Glutamatergic neuron (in vitro differentiated cells): ENCODE measurements at regions not wholly inside any gene's neighbourhood (a gene's known extent, or its start where the extent isn't known, plus 50 kb on each side); places are given as distances from the start of the nearest gene placed in this dataset.

Source experiments
- DNase-seq: peaks from one replicate; pipeline ENCODE4 v3.0.0; 2022
- H3K27ac Mint-ChIP-seq: one replicate; pipeline ENCODE4 v1.8.0; 2020; ENCODE audit warnings: mild to moderate bottlenecking, mixed read lengths, inconsistent platforms; ENCODE audit not compliant: unreplicated experiment
- H3K27me3 Mint-ChIP-seq: one replicate; pipeline ENCODE4 v1.8.0; 2020; ENCODE audit warnings: mild to moderate bottlenecking, moderate library complexity, mixed read lengths, inconsistent platforms; ENCODE audit not compliant: unreplicated experiment
- H3K36me3 Mint-ChIP-seq: one replicate; pipeline ENCODE4 v1.8.0; 2020; ENCODE audit warnings: mild to moderate bottlenecking, mixed read lengths, inconsistent platforms; ENCODE audit not compliant: unreplicated experiment
- H3K4me1 Mint-ChIP-seq: one replicate; pipeline ENCODE4 v1.8.0; 2020; ENCODE audit warnings: mild to moderate bottlenecking, low read depth, mixed read lengths, inconsistent platforms; ENCODE audit not compliant: unreplicated experiment
- H3K4me3 Mint-ChIP-seq: one replicate; pipeline ENCODE4 v1.8.0; 2020; ENCODE audit warnings: mild to moderate bottlenecking, mixed read lengths, inconsistent platforms; ENCODE audit not compliant: unreplicated experiment
- H3K9me3 Mint-ChIP-seq: one replicate; pipeline ENCODE4 v1.8.0; 2020; ENCODE audit warnings: mild to moderate bottlenecking, moderate library complexity, mixed read lengths, inconsistent platforms; ENCODE audit not compliant: unreplicated experiment
- TF ChIP-seq, protein P1 (sequence below): fragments of 200-600 bp; sonication (generic); IDR thresholded peaks from one replicate; pipeline ENCODE4 v1.5.0; 2021; ENCODE audit not compliant: partially characterized antibody, unreplicated experiment

DNA sequence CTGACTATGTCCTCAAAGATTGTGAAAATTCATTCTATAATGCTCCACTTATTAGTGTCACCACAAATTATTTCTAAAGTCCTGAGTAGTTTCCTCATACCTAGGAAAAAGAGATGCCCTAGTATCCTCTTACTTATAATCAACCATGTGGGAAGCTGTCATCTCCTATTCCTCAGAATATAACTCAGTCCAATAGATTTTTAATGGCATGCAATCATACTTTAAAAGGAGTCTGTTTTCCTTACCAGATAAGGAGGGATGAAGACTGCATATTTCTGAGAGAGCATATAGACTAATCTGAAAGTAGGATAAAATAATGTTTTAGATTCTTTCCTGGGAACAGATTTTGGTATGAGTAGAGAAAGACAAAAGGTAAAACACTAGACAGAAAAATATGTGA is 727.7 kb upstream of the GRM3 start:
- no peaks in the 10 kb centered on the region for H3K9me3 Mint-ChIP-seq
- H3K4me1 Mint-ChIP-seq, result no peaks in the 10 kb centered on the region

DNA sequence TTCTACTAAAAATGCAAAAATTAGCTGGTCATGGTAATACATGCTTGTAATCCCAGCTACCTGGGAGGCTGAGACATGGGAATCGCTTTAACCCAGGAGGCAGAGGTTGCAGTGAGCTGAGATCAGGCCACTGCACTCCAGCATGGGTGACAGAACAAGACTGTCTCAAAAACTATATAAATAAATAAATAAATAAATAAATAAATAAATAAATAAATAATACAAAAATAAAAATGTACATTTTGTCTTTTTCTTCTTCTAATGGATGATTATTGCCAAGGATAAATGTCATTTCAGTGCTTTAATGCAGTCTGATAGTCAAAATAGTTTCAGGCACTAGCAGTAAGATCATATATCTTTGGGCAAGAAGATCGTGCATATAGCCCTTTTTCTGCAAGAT is 727.6 kb upstream of the SEMA3D start:
- Mint-ChIP-seq H3K4me1 (no peaks in the 10 kb centered on the region), H3K36me3 (no peaks in the 10 kb centered on the region), H3K27ac (no peak overlapping the region), H3K27me3 (no peaks in the 10 kb centered on the region), H3K4me3 (no peak overlapping the region), H3K9me3 (no peaks in the 10 kb centered on the region)
- no peak for DNase-seq
- TF ChIP-seq, protein P1, sequence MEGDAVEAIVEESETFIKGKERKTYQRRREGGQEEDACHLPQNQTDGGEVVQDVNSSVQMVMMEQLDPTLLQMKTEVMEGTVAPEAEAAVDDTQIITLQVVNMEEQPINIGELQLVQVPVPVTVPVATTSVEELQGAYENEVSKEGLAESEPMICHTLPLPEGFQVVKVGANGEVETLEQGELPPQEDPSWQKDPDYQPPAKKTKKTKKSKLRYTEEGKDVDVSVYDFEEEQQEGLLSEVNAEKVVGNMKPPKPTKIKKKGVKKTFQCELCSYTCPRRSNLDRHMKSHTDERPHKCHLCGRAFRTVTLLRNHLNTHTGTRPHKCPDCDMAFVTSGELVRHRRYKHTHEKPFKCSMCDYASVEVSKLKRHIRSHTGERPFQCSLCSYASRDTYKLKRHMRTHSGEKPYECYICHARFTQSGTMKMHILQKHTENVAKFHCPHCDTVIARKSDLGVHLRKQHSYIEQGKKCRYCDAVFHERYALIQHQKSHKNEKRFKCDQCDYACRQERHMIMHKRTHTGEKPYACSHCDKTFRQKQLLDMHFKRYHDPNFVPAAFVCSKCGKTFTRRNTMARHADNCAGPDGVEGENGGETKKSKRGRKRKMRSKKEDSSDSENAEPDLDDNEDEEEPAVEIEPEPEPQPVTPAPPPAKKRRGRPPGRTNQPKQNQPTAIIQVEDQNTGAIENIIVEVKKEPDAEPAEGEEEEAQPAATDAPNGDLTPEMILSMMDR, result no peak

More for the DNA sequence above, 727.7 kb upstream of the GRM3 start:
- Mint-ChIP-seq H3K36me3 (no peaks in the 10 kb centered on the region), H3K27me3 (no peaks in the 10 kb centered on the region), H3K27ac (no peak overlapping the region), H3K4me3 (no peak overlapping the region)
- TF ChIP-seq, protein P1, result no peak
- DNase-seq, result no peak

DNA sequence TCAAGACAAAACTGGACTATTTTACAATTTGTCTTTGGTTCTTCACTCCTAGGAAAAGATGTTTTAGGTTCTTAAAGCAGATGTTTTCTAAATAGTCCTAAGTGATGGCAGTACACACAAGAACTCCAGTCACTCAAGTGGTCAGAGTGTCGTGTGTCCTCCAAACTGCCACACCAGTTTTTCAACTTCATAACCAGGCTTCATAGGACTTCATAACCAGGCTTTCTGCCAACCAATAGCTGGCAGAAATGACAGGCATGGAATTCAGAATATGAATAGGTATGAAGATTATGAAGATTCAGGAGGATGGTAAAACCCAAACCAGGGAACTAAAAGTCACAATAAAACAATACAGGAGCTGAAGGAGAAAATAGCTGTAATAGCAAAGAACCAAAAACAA is 721.2 kb upstream of the SEMA3D start:
- H3K4me1 Mint-ChIP-seq, result no peaks in the 10 kb centered on the region
- H3K9me3 Mint-ChIP-seq, result no peaks in the 10 kb centered on the region
- H3K36me3 Mint-ChIP-seq, result no peaks in the 10 kb centered on the region
- H3K4me3 Mint-ChIP-seq, result no peak overlapping the region
- no peaks in the 10 kb centered on the region for H3K27me3 Mint-ChIP-seq
- no peak overlapping the region for H3K27ac Mint-ChIP-seq
- DNase-seq, result no peak
- TF ChIP-seq, protein P1, result no peak

DNA sequence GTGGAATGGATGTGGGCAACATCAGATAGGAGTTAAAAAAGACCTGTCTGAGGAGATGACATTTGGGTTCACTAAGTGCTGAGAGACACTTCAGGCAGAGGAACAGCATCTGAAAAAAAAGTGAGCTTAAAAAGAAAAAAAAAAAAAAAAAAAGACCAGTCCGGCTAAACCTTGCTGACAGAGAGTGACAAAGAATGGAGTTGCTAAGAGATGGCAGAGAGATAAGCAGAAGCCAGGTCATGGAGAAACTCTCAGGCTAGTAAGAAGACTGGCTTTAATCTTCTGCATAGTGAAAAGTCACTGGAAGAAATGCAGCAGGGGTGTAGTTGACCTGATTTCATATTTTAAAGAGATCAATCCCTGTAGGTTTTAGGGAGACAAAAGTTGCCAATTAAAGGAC is 711.1 kb upstream of the SEMA3D start:
- Mint-ChIP-seq H3K9me3 (no peaks in the 10 kb centered on the region), H3K27me3 (no peaks in the 10 kb centered on the region), H3K36me3 (no peaks in the 10 kb centered on the region), H3K4me3 (no peak overlapping the region), H3K27ac (no peak overlapping the region), H3K4me1 (no peaks in the 10 kb centered on the region)
- TF ChIP-seq, protein P1, result no peak
- DNase-seq, result no peak

DNA sequence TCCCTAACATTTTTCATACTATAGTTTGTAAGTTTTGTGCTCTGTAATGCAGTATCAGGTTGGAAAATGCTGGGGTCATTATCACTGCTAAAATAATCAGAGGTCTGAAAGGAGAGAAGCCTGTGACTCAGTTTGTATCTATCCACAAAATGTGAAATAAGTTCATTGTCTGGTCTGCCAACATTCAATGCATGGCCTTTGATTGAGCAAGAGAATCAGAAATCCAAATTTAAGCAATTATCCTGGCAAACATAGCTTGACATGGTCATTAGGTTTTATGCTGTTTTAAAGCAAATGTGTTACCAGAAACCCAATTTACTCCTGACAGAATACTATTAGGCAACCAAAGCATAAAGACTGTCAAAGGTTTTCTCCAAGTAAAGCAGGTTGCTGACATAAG is 709.7 kb upstream of the SEMA3D start:
- H3K4me3 Mint-ChIP-seq, result no peak overlapping the region
- H3K27ac Mint-ChIP-seq, result no peak overlapping the region
- H3K9me3 Mint-ChIP-seq, result no peaks in the 10 kb centered on the region
- H3K27me3 Mint-ChIP-seq, result no peaks in the 10 kb centered on the region
- no peaks in the 10 kb centered on the region for H3K4me1 Mint-ChIP-seq
- H3K36me3 Mint-ChIP-seq, result no peaks in the 10 kb centered on the region
- DNase-seq, result no peak
- TF ChIP-seq, protein P1, result no peak
